Breast epithelium (tissue), 4 donors: ENCODE measurements at regions not wholly inside any gene's neighbourhood (a gene's known extent, or its start where the extent isn't known, plus 50 kb on each side); places are given as distances from the start of the nearest gene placed in this dataset.

Source experiments
- DNase-seq, 2 donors: peaks; one replicate each; pipeline ENCODE4 v3.0.0-alpha.2; 2019; ENCODE audit warnings: low spot score in 2 of 2
- H3K27ac ChIP-seq, 2 donors: fragments of 200-600 bp; sonication (generic) in 1 of 2; one replicate each; pipeline ENCODE4 v1.5.1; 2016 to 2019; ENCODE audit warnings: mild to moderate bottlenecking in 1 of 2
- H3K27me3 ChIP-seq, 2 donors: fragments of 200-600 bp; sonication (generic) in 1 of 2; one replicate each; pipeline versions ENCODE4 v1.5.1 to v1.6.0; 2017 to 2019; ENCODE audit warnings: control low read depth in 1 of 2, mild to moderate bottlenecking in 1 of 2
- H3K36me3 ChIP-seq: fragments of 200-600 bp; one replicate; pipeline ENCODE4 v1.5.1; 2019
- H3K4me1 ChIP-seq, 2 donors: fragments of 200-600 bp; sonication (generic); one replicate each; pipeline ENCODE4 v1.5.1; 2016 to 2019; ENCODE audit warnings: control low read depth in 1 of 2
- H3K4me3 ChIP-seq, 3 donors: fragments of 200-600 bp; sonication (generic); 1 replicate in 2 of 3; 2 replicates in 1 of 3; pipeline ENCODE4 v1.5.1; 2016 to 2019; ENCODE audit warnings: mild to moderate bottlenecking in 3 of 3, moderate library complexity in 2 of 3
- H3K9me3 ChIP-seq, 2 donors: fragments of 200-600 bp; sonication (generic) in 1 of 2; one replicate each; pipeline ENCODE4 v1.5.1; 2016 to 2019; ENCODE audit warnings: control low read depth in 1 of 2
- CTCF ChIP-seq, 3 donors: fragments of 450-650 bp; IDR thresholded peaks; one replicate each; pipeline ENCODE4 v1.5.1; 2016 to 2017; ENCODE audit warnings: antibody characterized with exemption in 3 of 3, mild to moderate bottlenecking in 3 of 3, moderate library complexity in 3 of 3
- POLR2A ChIP-seq: fragments of 450-650 bp; IDR thresholded peaks from one replicate; pipeline ENCODE4 v1.6.1; 2016; ENCODE audit warnings: antibody characterized with exemption, mild to moderate bottlenecking, moderate library complexity
- POLR2AphosphoS5 ChIP-seq, 3 donors: sonication (generic); formaldehyde crosslinking; IDR thresholded peaks; one replicate each; pipeline ENCODE4 v1.6.1; 2017; ENCODE audit warnings: antibody characterized with exemption in 3 of 3
- intact Hi-C: fragments of 100-400 bp; cut with DNase I; formaldehyde crosslinking; loops from one replicate; pipeline ENCODE4 v1.15.1; 2023; ENCODE audit warnings: low total_unique reads

DNA sequence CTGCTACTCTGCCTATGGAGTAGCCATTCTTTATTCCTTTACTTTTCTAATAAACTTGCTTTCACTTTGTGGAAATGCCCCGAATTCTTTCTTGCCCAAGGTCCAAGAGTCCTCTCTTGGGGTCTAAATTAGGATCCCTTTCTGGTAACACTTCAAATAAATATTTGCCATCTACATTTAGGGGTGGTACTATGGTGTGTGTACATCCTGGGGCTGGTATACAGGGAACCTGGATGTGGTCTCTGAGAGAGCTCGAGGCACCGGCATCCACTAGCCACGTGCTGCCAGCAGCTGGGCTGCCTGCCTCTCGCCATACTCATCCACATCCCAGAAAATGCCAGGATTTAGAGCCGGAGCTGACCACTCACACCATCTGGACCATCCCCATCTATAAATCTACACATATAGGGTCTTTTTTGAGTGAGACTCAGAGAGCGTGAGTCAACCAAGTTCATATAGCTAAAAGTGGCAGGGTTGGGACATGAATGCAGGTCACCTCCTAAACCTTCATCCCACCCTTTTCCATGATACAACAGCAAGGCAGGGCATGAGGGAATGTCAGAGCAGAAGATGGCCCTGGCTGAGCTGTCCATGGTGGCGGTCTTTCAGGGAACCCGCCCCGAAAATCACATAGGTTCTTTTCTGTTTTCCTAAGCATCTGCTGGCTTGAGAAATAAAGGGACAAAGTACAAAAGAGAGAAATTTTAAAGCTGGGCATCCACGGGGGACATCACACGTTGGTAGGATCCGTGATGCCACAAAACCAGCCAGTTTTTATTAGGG is 76.6 kb upstream of the F3 start:
- TF ChIP-seq POLR2A = no peak
- TF ChIP-seq CTCF (IDR thresholded peaks at IDR 0.05) = no peak
- no peak for TF ChIP-seq POLR2AphosphoS5 (IDR thresholded peaks at IDR 0.05)
- no peak overlapping the region for H3K27ac ChIP-seq
- no peak overlapping the region for H3K4me3 ChIP-seq
- DNase-seq = no peak
- H3K27me3 ChIP-seq = no peaks in the 10 kb centered on the region
- peaks cover 0 to 10% of the 10 kb centered on the region in 2 donors for H3K4me1 ChIP-seq
- intact Hi-C loops = no loop called here
- no peaks in the 10 kb centered on the region for H3K9me3 ChIP-seq
- no peaks in the 10 kb centered on the region for H3K36me3 ChIP-seq

- Histone ChIP-seq H3K36me3 (no peaks in the 10 kb centered on the region), H3K27ac (no peak overlapping the region), H3K4me3 (no peak overlapping the region), H3K4me1 (peaks cover 0 to 10% of the 10 kb centered on the region in 2 donors), H3K27me3 (no peaks in the 10 kb centered on the region), H3K9me3 (no peaks in the 10 kb centered on the region)
- DNase-seq = no peak
- TF ChIP-seq POLR2AphosphoS5 (IDR thresholded peaks at IDR 0.05) = no peak
- TF ChIP-seq CTCF (IDR thresholded peaks at IDR 0.05) = no peak
- TF ChIP-seq POLR2A = no peak
- intact Hi-C loops = no loop called here
These were observed 75.7 kb upstream of the F3 start for GRCh38 chr1:94617134-94617805.

DNA sequence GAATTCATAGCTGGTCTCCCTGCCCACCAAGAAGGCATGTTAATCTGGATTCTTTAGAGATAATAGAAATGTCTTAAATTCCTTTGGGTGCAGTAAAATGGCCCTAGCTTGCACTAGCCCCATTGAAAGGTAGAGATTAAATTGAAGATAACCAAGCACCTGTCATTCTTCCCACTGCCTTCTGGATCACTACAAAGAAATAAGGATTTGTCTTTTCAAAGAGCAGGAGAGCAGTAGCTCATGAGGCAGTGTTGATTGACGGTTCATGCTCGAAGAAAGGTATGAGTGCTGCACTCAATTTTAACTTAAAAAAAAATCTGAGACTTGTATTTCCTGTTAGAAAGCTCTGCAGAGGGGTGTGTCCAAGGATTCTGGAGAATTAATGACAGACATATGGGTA is 74.9 kb upstream of the F3 start:
- peaks cover 0 to 7% of the 10 kb centered on the region in 2 donors for H3K4me1 ChIP-seq
- TF ChIP-seq CTCF (IDR thresholded peaks at IDR 0.05) = no peak
- TF ChIP-seq POLR2A = no peak
- TF ChIP-seq POLR2AphosphoS5 (IDR thresholded peaks at IDR 0.05) = no peak
- no peaks in the 10 kb centered on the region for H3K9me3 ChIP-seq
- no peak overlapping the region for H3K4me3 ChIP-seq
- no peaks in the 10 kb centered on the region for H3K27me3 ChIP-seq
- H3K36me3 ChIP-seq = no peaks in the 10 kb centered on the region
- intact Hi-C loops = no loop called here
- no peak overlapping the region for H3K27ac ChIP-seq
- no peak for DNase-seq

DNA sequence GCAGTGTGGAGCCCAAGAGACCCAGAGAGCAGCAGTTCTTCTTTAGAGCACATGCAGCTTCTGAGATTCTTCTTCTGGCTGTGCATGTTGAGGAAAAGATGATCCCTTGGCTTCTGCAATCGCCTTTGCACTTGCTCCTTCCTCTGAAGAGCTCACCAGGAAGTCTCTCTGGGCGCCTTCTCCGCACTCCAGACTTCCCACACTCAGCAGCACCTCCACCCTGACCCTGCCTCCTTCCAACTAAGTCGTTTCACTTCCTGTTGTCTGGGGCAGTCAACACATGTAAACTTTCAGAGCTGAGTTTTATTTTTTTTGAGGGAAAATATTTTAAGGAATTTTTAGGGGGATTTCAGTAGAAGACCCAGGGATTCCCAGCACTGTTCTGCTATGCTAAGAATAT is 73.4 kb upstream of the F3 start:
- Histone ChIP-seq H3K27ac (no peak overlapping the region), H3K9me3 (no peaks in the 10 kb centered on the region), H3K27me3 (no peaks in the 10 kb centered on the region), H3K4me1 (no peaks in the 10 kb centered on the region), H3K4me3 (no peak overlapping the region), H3K36me3 (no peaks in the 10 kb centered on the region)
- intact Hi-C loops = no loop called here
- TF ChIP-seq POLR2AphosphoS5 (IDR thresholded peaks at IDR 0.05) (no peak), CTCF (IDR thresholded peaks at IDR 0.05) (no peak), POLR2A (no peak)
- no peak for DNase-seq

- no peak for TF ChIP-seq CTCF (IDR thresholded peaks at IDR 0.05)
- no peak for TF ChIP-seq POLR2AphosphoS5 (IDR thresholded peaks at IDR 0.05)
- no peak for DNase-seq
- intact Hi-C loops = no loop called here
- no peaks in the 10 kb centered on the region for H3K27me3 ChIP-seq
- no peaks in the 10 kb centered on the region for H3K36me3 ChIP-seq
- no peak overlapping the region for H3K4me3 ChIP-seq
- no peaks in the 10 kb centered on the region for H3K4me1 ChIP-seq
- no peak overlapping the region for H3K27ac ChIP-seq
- no peaks in the 10 kb centered on the region for H3K9me3 ChIP-seq
These were observed 72.7 kb upstream of the F3 start for GRCh38 chr1:94614168-94614815.
